Ishikawa (cell line): ENCODE measurements at regions not wholly inside any gene's neighbourhood (a gene's known extent, or its start where the extent isn't known, plus 50 kb on each side); places are given as distances from the start of the nearest gene placed in this dataset.

Experiments used
- YY1 ChIP-seq: IDR thresholded peaks from 2 replicates; pipeline ENCODE4 v1.6.1; 2012; ENCODE audit warnings: low read depth
- ZBTB7A ChIP-seq: IDR thresholded peaks from 2 replicates; pipeline ENCODE4 v1.6.1; 2012; ENCODE audit warnings: low read depth

- TF ChIP-seq ZBTB7A: no peak
- TF ChIP-seq YY1: no peak
Measured at GRCh38 chr7:441684-442421, 77.8 kb downstream of the PDGFA start.
